MM.1S (cell line): ENCODE measurements at regions not wholly inside any gene's neighbourhood (a gene's known extent, or its start where the extent isn't known, plus 50 kb on each side); places are given as distances from the start of the nearest gene placed in this dataset.

Experiments used
- EZH2 ChIP-seq: fragments of 300-600 bp; sonication (generic); optimal IDR thresholded peaks from 2 replicates; pipeline ENCODE3; 2017; ENCODE audit warnings: low read depth, mild to moderate bottlenecking, antibody characterized with exemption, low read length, mixed read lengths
- TF ChIP-seq, protein P1 (sequence below): fragments of 300-600 bp; sonication (generic); IDR thresholded peaks from 2 replicates; pipeline ENCODE4 v1.5.1; 2016; ENCODE audit warnings: antibody characterized with exemption, low read length, mixed read lengths

DNA sequence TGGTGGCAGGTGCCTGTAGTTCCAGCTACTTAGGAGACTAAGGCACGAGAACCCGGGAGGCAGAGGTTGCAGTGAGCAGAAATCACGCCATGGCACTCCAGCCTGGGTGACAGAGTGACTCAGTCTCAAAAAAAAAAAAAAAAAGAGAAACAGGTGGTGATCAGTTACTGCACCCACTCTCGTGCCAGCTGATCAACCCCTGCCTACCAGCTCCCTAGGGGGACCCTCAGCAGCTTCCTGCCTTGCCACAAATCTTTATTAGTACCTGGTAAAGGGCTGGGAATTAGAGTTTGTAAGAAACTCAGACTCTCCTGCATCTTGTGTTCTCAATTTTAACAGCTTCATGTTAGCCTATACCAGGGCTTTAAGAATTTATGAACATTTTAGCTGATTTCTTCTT, 914.9 kb downstream of the EFNA5 start:
- TF ChIP-seq, protein P1, sequence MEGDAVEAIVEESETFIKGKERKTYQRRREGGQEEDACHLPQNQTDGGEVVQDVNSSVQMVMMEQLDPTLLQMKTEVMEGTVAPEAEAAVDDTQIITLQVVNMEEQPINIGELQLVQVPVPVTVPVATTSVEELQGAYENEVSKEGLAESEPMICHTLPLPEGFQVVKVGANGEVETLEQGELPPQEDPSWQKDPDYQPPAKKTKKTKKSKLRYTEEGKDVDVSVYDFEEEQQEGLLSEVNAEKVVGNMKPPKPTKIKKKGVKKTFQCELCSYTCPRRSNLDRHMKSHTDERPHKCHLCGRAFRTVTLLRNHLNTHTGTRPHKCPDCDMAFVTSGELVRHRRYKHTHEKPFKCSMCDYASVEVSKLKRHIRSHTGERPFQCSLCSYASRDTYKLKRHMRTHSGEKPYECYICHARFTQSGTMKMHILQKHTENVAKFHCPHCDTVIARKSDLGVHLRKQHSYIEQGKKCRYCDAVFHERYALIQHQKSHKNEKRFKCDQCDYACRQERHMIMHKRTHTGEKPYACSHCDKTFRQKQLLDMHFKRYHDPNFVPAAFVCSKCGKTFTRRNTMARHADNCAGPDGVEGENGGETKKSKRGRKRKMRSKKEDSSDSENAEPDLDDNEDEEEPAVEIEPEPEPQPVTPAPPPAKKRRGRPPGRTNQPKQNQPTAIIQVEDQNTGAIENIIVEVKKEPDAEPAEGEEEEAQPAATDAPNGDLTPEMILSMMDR: no peak
- TF ChIP-seq EZH2: no peak
